ENCODE measurements at regions not wholly inside any gene's neighbourhood (a gene's known extent, or its start where the extent isn't known, plus 50 kb on each side); places are given as distances from the start of the nearest gene placed in this dataset.

DNA sequence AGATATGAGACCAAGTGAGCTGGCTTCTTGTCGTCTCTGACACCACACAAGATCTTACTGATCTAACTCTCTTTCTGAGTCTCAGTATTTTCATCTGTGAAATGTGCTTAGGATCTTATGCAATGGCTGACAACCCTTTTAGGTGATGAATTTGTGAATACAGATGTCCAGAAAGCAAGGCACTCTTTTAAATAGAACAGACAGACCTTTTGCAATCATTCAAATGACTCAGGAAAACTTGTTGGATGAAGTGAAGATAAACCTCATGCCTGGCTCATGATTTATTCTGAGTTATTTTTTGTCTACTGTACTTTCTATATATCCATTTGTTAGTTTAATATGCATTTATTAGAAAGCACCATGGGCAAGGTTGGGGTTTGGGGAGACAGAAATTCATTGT, 411.3 kb downstream of the PTPRU start:
- TF ChIP-seq SP1 (IDR thresholded peaks at IDR 0.05) = no peak
- no peak for TF ChIP-seq BHLHE40 (IDR thresholded peaks at IDR 0.05; ENCODE audit: borderline replicate concordance)
- no peak for TF ChIP-seq FOXM1 (IDR thresholded peaks at IDR 0.05; ENCODE audit: borderline replicate concordance)
